ENCODE measurements at regions not wholly inside any gene's neighbourhood (a gene's known extent, or its start where the extent isn't known, plus 50 kb on each side); places are given as distances from the start of the nearest gene placed in this dataset.

- DNase-seq: no peak
- Mint-ChIP-seq H3K4me1 (peaks cover 10% of the 10 kb centered on the region), H3K4me3 (peak overlapping the region in 1 of 2 donors; percentile 11), H3K36me3 (no peaks in the 10 kb centered on the region), H3K9me3 (peaks cover 6 to 29% (median 14%) of the 10 kb centered on the region in 7 donors), H3K27ac (no peak overlapping the region), H3K27me3 (ENCODE audit: low read depth in 3 of 3) (peaks cover 21 to 36% (median 22%) of the 10 kb centered on the region in 3 donors)
- Histone ChIP-seq H3K36me3 (replicated peaks in 1 of 2; ENCODE audit: control insufficient read depth in 1 of 2, insufficient read depth in 2 of 2, low read length in 2 of 2) (no peaks in the 10 kb centered on the region), H3K27me3 (ENCODE audit: control insufficient read depth in 2 of 2, insufficient read depth in 2 of 2, low read length in 2 of 2) (peaks cover 0 to 9% of the 10 kb centered on the region in 2 donors), H3K9ac (ENCODE audit: insufficient read depth, low read length, poor library complexity, severe bottlenecking) (no peak overlapping the region), H3K79me2 (ENCODE audit: insufficient read depth, low read length) (no peaks in the 10 kb centered on the region), H3K9me3 (replicated peaks in 1 of 2; ENCODE audit: control insufficient read depth in 1 of 2, insufficient read depth in 1 of 2, low read length in 2 of 2) (peaks cover 9 to 19% of the 10 kb centered on the region in 2 donors), H3K4me3 (replicated peaks in 1 of 3; ENCODE audit: low read depth in 2 of 3, low read length in 3 of 3) (no peak overlapping the region), H3K4me2 (replicated peaks; ENCODE audit: extremely low read depth, low read length, poor library complexity, severe bottlenecking) (no peak overlapping the region), H3K4me1 (ENCODE audit: control insufficient read depth in 1 of 2, insufficient read depth in 2 of 2, low read length in 2 of 2) (peaks cover 4 to 6% of the 10 kb centered on the region in 2 donors), H4K20me1 (ENCODE audit: insufficient read depth, low read length) (no peaks in the 10 kb centered on the region), H2AFZ (ENCODE audit: insufficient read depth, low read depth, low read length, poor library complexity, severe bottlenecking) (no peak overlapping the region), H3K27ac (ENCODE audit: low read depth in 1 of 2, low read length in 2 of 2) (no peak overlapping the region)
- WGBS (ENCODE audit: insufficient coverage): 85% methylated on average over 6 of the region's 11 CpGs
- intact Hi-C loops (cut with micrococcal nuclease): no loop called here
- no peak for TF ChIP-seq CTCF (IDR thresholded peaks at IDR 0.05)
Observed at GRCh38 chr18:78622251-78622906, 357.2 kb upstream of the SALL3 start.

- H3K27me3 ChIP-seq (ENCODE audit: control insufficient read depth in 2 of 2, insufficient read depth in 2 of 2, low read length in 2 of 2): peaks cover 0 to 9% of the 10 kb centered on the region in 2 donors
- no peak overlapping the region for H3K9ac ChIP-seq (ENCODE audit: insufficient read depth, low read length, poor library complexity, severe bottlenecking)
- DNase-seq: no peak
- H3K79me2 ChIP-seq (ENCODE audit: insufficient read depth, low read length): no peaks in the 10 kb centered on the region
- H3K27ac Mint-ChIP-seq: no peak overlapping the region
- peaks cover 23 to 39% (median 26%) of the 10 kb centered on the region in 3 donors for H3K27me3 Mint-ChIP-seq (ENCODE audit: low read depth in 3 of 3)
- no peak overlapping the region for H2AFZ ChIP-seq (ENCODE audit: insufficient read depth, low read depth, low read length, poor library complexity, severe bottlenecking)
- peaks cover 9 to 16% of the 10 kb centered on the region in 2 donors for H3K9me3 ChIP-seq (replicated peaks in 1 of 2; ENCODE audit: control insufficient read depth in 1 of 2, insufficient read depth in 1 of 2, low read length in 2 of 2)
- 87% methylated on average over 12 of the region's 16 CpGs for WGBS (ENCODE audit: insufficient coverage)
- no peaks in the 10 kb centered on the region for H4K20me1 ChIP-seq (ENCODE audit: insufficient read depth, low read length)
- H3K27ac ChIP-seq (ENCODE audit: low read depth in 1 of 2, low read length in 2 of 2): no peak overlapping the region
- peaks cover 10% of the 10 kb centered on the region for H3K4me1 Mint-ChIP-seq
- no peaks in the 10 kb centered on the region for H3K36me3 ChIP-seq (replicated peaks in 1 of 2; ENCODE audit: control insufficient read depth in 1 of 2, insufficient read depth in 2 of 2, low read length in 2 of 2)
- no peaks in the 10 kb centered on the region for H3K36me3 Mint-ChIP-seq
- H3K4me3 ChIP-seq (replicated peaks in 1 of 3; ENCODE audit: low read depth in 2 of 3, low read length in 3 of 3): no peak overlapping the region
- H3K9me3 Mint-ChIP-seq: peaks cover 4 to 29% (median 14%) of the 10 kb centered on the region in 7 donors
- TF ChIP-seq CTCF (IDR thresholded peaks at IDR 0.05): no peak
- H3K4me3 Mint-ChIP-seq: peak overlapping the region in 1 of 2 donors; percentile 11
- H3K4me2 ChIP-seq (replicated peaks; ENCODE audit: extremely low read depth, low read length, poor library complexity, severe bottlenecking): no peak overlapping the region
- H3K4me1 ChIP-seq (ENCODE audit: control insufficient read depth in 1 of 2, insufficient read depth in 2 of 2, low read length in 2 of 2): peaks cover 4 to 6% of the 10 kb centered on the region in 2 donors
- intact Hi-C loops (cut with micrococcal nuclease): no loop called here
Observed at GRCh38 chr18:78622907-78623541, 356.6 kb upstream of the SALL3 start.
